Peyer's patch (tissue), 4 donors: ENCODE measurements at regions not wholly inside any gene's neighbourhood (a gene's known extent, or its start where the extent isn't known, plus 50 kb on each side); places are given as distances from the start of the nearest gene placed in this dataset.

ENCODE experiments used
- POLR2A ChIP-seq, 2 donors: fragments of 450-650 bp; IDR thresholded peaks; one replicate each; pipeline ENCODE4 v1.5.1; 2017; ENCODE audit warnings: antibody characterized with exemption in 2 of 2, mild to moderate bottlenecking in 2 of 2, moderate library complexity in 2 of 2
- TF ChIP-seq, protein P1 (sequence below), 6 experiments: fragments of 450-650 bp in 4 of 6; fragments of 200-600 bp in 2 of 6; sonication (generic) in 1 of 6; IDR thresholded peaks; one replicate each; pipeline ENCODE4 v1.5.1; 2017 to 2019; ENCODE audit warnings: antibody characterized with exemption in 6 of 6, mild to moderate bottlenecking in 3 of 6, moderate library complexity in 1 of 6

DNA sequence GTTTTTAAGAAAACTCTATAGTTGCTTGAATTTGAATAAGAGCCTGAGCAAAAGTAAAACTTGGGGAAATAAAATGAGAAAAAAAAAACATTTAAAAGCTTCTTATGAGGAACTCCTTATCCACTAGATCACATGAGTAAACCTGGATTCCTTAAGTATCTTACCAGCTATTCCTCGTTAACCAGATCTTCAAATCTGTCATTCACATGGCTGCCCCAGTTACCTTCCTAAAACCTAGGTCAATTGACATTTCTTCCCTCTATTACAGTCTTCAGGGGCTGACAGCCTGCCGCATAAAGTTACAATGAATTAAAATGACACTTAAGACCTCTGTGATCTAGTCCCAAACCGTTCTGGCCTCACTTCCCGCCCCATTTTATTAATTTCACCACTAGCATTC is 583.6 kb downstream of the NR2F2 start:
- TF ChIP-seq, protein P1, sequence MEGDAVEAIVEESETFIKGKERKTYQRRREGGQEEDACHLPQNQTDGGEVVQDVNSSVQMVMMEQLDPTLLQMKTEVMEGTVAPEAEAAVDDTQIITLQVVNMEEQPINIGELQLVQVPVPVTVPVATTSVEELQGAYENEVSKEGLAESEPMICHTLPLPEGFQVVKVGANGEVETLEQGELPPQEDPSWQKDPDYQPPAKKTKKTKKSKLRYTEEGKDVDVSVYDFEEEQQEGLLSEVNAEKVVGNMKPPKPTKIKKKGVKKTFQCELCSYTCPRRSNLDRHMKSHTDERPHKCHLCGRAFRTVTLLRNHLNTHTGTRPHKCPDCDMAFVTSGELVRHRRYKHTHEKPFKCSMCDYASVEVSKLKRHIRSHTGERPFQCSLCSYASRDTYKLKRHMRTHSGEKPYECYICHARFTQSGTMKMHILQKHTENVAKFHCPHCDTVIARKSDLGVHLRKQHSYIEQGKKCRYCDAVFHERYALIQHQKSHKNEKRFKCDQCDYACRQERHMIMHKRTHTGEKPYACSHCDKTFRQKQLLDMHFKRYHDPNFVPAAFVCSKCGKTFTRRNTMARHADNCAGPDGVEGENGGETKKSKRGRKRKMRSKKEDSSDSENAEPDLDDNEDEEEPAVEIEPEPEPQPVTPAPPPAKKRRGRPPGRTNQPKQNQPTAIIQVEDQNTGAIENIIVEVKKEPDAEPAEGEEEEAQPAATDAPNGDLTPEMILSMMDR (IDR thresholded peaks at IDR 0.05): no peak
- TF ChIP-seq POLR2A (IDR thresholded peaks at IDR 0.05): no peak
